ENCODE measurements at regions not wholly inside any gene's neighbourhood (a gene's known extent, or its start where the extent isn't known, plus 50 kb on each side); places are given as distances from the start of the nearest gene placed in this dataset.

- Histone ChIP-seq H3K27ac (ENCODE audit: low read depth, low read length) (no peak overlapping the region), H3K9ac (ENCODE audit: low read length in 5 of 5) (no peak overlapping the region), H3K36me3 (ENCODE audit: control insufficient read depth in 5 of 5, insufficient read depth in 5 of 5, low read length in 5 of 5) (no peaks in the 10 kb centered on the region), H3K27me3 (ENCODE audit: control insufficient read depth in 5 of 5, insufficient read depth in 4 of 5, low read length in 5 of 5) (no peaks in the 10 kb centered on the region), H3K4me3 (ENCODE audit: low read depth in 1 of 5, low read length in 5 of 5) (no peak overlapping the region), H3K9me3 (ENCODE audit: control insufficient read depth in 5 of 5, low read length in 5 of 5) (no peaks in the 10 kb centered on the region), H3K4me1 (ENCODE audit: control insufficient read depth in 5 of 5, insufficient read depth in 5 of 5, low read length in 5 of 5) (no peaks in the 10 kb centered on the region)
Observed at GRCh38 chr12:76232013-76232412, 116.2 kb downstream of the BBS10 start.

GRCh38 chr12:76226956-76227355 is 121.3 kb downstream of the BBS10 start:
- H3K4me1 ChIP-seq (ENCODE audit: control insufficient read depth in 5 of 5, insufficient read depth in 5 of 5, low read length in 5 of 5): no peaks in the 10 kb centered on the region
- H3K4me3 ChIP-seq (ENCODE audit: low read depth in 1 of 5, low read length in 5 of 5): no peak overlapping the region
- H3K9me3 ChIP-seq (ENCODE audit: control insufficient read depth in 5 of 5, low read length in 5 of 5): no peaks in the 10 kb centered on the region
- H3K27me3 ChIP-seq (ENCODE audit: control insufficient read depth in 5 of 5, insufficient read depth in 4 of 5, low read length in 5 of 5): no peaks in the 10 kb centered on the region
- no peak overlapping the region for H3K9ac ChIP-seq (ENCODE audit: low read length in 5 of 5)
- H3K36me3 ChIP-seq (ENCODE audit: control insufficient read depth in 5 of 5, insufficient read depth in 5 of 5, low read length in 5 of 5): no peaks in the 10 kb centered on the region
- no peak overlapping the region for H3K27ac ChIP-seq (ENCODE audit: low read depth, low read length)

GRCh38 chr12:76226397-76226796 is 121.8 kb downstream of the BBS10 start:
- no peaks in the 10 kb centered on the region for H3K4me1 ChIP-seq (ENCODE audit: control insufficient read depth in 5 of 5, insufficient read depth in 5 of 5, low read length in 5 of 5)
- no peaks in the 10 kb centered on the region for H3K27me3 ChIP-seq (ENCODE audit: control insufficient read depth in 5 of 5, insufficient read depth in 4 of 5, low read length in 5 of 5)
- no peak overlapping the region for H3K9ac ChIP-seq (ENCODE audit: low read length in 5 of 5)
- no peak overlapping the region for H3K4me3 ChIP-seq (ENCODE audit: low read depth in 1 of 5, low read length in 5 of 5)
- no peaks in the 10 kb centered on the region for H3K9me3 ChIP-seq (ENCODE audit: control insufficient read depth in 5 of 5, low read length in 5 of 5)
- no peak overlapping the region for H3K27ac ChIP-seq (ENCODE audit: low read depth, low read length)
- H3K36me3 ChIP-seq (ENCODE audit: control insufficient read depth in 5 of 5, insufficient read depth in 5 of 5, low read length in 5 of 5): no peaks in the 10 kb centered on the region

GRCh38 chr12:76223869-76224268 is 124.3 kb downstream of the BBS10 start:
- H3K4me1 ChIP-seq (ENCODE audit: control insufficient read depth in 5 of 5, insufficient read depth in 5 of 5, low read length in 5 of 5): no peaks in the 10 kb centered on the region
- H3K27me3 ChIP-seq (ENCODE audit: control insufficient read depth in 5 of 5, insufficient read depth in 4 of 5, low read length in 5 of 5): no peaks in the 10 kb centered on the region
- no peak overlapping the region for H3K4me3 ChIP-seq (ENCODE audit: low read depth in 1 of 5, low read length in 5 of 5)
- no peaks in the 10 kb centered on the region for H3K9me3 ChIP-seq (ENCODE audit: control insufficient read depth in 5 of 5, low read length in 5 of 5)
- H3K27ac ChIP-seq (ENCODE audit: low read depth, low read length): no peak overlapping the region
- no peaks in the 10 kb centered on the region for H3K36me3 ChIP-seq (ENCODE audit: control insufficient read depth in 5 of 5, insufficient read depth in 5 of 5, low read length in 5 of 5)
- no peak overlapping the region for H3K9ac ChIP-seq (ENCODE audit: low read length in 5 of 5)

- Histone ChIP-seq H3K9me3 (ENCODE audit: control insufficient read depth in 5 of 5, low read length in 5 of 5) (no peaks in the 10 kb centered on the region), H3K36me3 (ENCODE audit: control insufficient read depth in 5 of 5, insufficient read depth in 5 of 5, low read length in 5 of 5) (no peaks in the 10 kb centered on the region), H3K27me3 (ENCODE audit: control insufficient read depth in 5 of 5, insufficient read depth in 4 of 5, low read length in 5 of 5) (no peaks in the 10 kb centered on the region), H3K9ac (ENCODE audit: low read length in 5 of 5) (no peak overlapping the region), H3K27ac (ENCODE audit: low read depth, low read length) (no peak overlapping the region), H3K4me3 (ENCODE audit: low read depth in 1 of 5, low read length in 5 of 5) (no peak overlapping the region), H3K4me1 (ENCODE audit: control insufficient read depth in 5 of 5, insufficient read depth in 5 of 5, low read length in 5 of 5) (no peaks in the 10 kb centered on the region)
Observed at GRCh38 chr12:76220980-76221379, 127.2 kb downstream of the BBS10 start.

- H3K36me3 ChIP-seq (ENCODE audit: control insufficient read depth in 5 of 5, insufficient read depth in 5 of 5, low read length in 5 of 5): no peaks in the 10 kb centered on the region
- no peaks in the 10 kb centered on the region for H3K4me1 ChIP-seq (ENCODE audit: control insufficient read depth in 5 of 5, insufficient read depth in 5 of 5, low read length in 5 of 5)
- no peaks in the 10 kb centered on the region for H3K9me3 ChIP-seq (ENCODE audit: control insufficient read depth in 5 of 5, low read length in 5 of 5)
- no peak overlapping the region for H3K4me3 ChIP-seq (ENCODE audit: low read depth in 1 of 5, low read length in 5 of 5)
- no peak overlapping the region for H3K27ac ChIP-seq (ENCODE audit: low read depth, low read length)
- no peaks in the 10 kb centered on the region for H3K27me3 ChIP-seq (ENCODE audit: control insufficient read depth in 5 of 5, insufficient read depth in 4 of 5, low read length in 5 of 5)
- H3K9ac ChIP-seq (ENCODE audit: low read length in 5 of 5): no peak overlapping the region
Observed at GRCh38 chr12:76219806-76220205, 128.4 kb downstream of the BBS10 start.

GRCh38 chr12:76216585-76217472 is 131.4 kb downstream of the BBS10 start:
- no peaks in the 10 kb centered on the region for H3K36me3 ChIP-seq (ENCODE audit: control insufficient read depth in 5 of 5, insufficient read depth in 5 of 5, low read length in 5 of 5)
- H3K27me3 ChIP-seq (ENCODE audit: control insufficient read depth in 5 of 5, insufficient read depth in 4 of 5, low read length in 5 of 5): no peaks in the 10 kb centered on the region
- H3K9ac ChIP-seq (ENCODE audit: low read length in 5 of 5): no peak overlapping the region
- H3K4me1 ChIP-seq (ENCODE audit: control insufficient read depth in 5 of 5, insufficient read depth in 5 of 5, low read length in 5 of 5): no peaks in the 10 kb centered on the region
- H3K9me3 ChIP-seq (ENCODE audit: control insufficient read depth in 5 of 5, low read length in 5 of 5): no peaks in the 10 kb centered on the region
- no peak overlapping the region for H3K4me3 ChIP-seq (ENCODE audit: low read depth in 1 of 5, low read length in 5 of 5)
- no peak overlapping the region for H3K27ac ChIP-seq (ENCODE audit: low read depth, low read length)

- Histone ChIP-seq H3K36me3 (ENCODE audit: control insufficient read depth in 5 of 5, insufficient read depth in 5 of 5, low read length in 5 of 5) (no peaks in the 10 kb centered on the region), H3K27me3 (ENCODE audit: control insufficient read depth in 5 of 5, insufficient read depth in 4 of 5, low read length in 5 of 5) (peaks cover 0 to 3% (median 0%) of the 10 kb centered on the region in 5 donors), H3K4me3 (ENCODE audit: low read depth in 1 of 5, low read length in 5 of 5) (no peak overlapping the region), H3K27ac (ENCODE audit: low read depth, low read length) (no peak overlapping the region), H3K9ac (ENCODE audit: low read length in 5 of 5) (no peak overlapping the region), H3K9me3 (ENCODE audit: control insufficient read depth in 5 of 5, low read length in 5 of 5) (peaks cover 0 to 5% (median 0%) of the 10 kb centered on the region in 5 donors), H3K4me1 (ENCODE audit: control insufficient read depth in 5 of 5, insufficient read depth in 5 of 5, low read length in 5 of 5) (no peaks in the 10 kb centered on the region)
Observed at GRCh38 chr12:76208129-76208528, 123.6 kb upstream of the NAP1L1 start.

GRCh38 chr12:76206677-76207072 is 122.2 kb upstream of the NAP1L1 start:
- Histone ChIP-seq H3K27me3 (ENCODE audit: control insufficient read depth in 5 of 5, insufficient read depth in 4 of 5, low read length in 5 of 5) (peaks cover 0 to 3% (median 0%) of the 10 kb centered on the region in 5 donors), H3K27ac (ENCODE audit: low read depth, low read length) (no peak overlapping the region)

GRCh38 chr12:76206039-76206676 is 121.7 kb upstream of the NAP1L1 start:
- Histone ChIP-seq H3K4me1 (ENCODE audit: control insufficient read depth in 5 of 5, insufficient read depth in 5 of 5, low read length in 5 of 5) (peaks cover 0 to 3% (median 0%) of the 10 kb centered on the region in 5 donors), H3K36me3 (ENCODE audit: control insufficient read depth in 5 of 5, insufficient read depth in 5 of 5, low read length in 5 of 5) (no peaks in the 10 kb centered on the region), H3K27me3 (ENCODE audit: control insufficient read depth in 5 of 5, insufficient read depth in 4 of 5, low read length in 5 of 5) (peaks cover 0 to 3% (median 0%) of the 10 kb centered on the region in 5 donors), H3K9me3 (ENCODE audit: control insufficient read depth in 5 of 5, low read length in 5 of 5) (peaks cover 0 to 11% (median 2%) of the 10 kb centered on the region in 5 donors), H3K27ac (ENCODE audit: low read depth, low read length) (no peak overlapping the region), H3K4me3 (ENCODE audit: low read depth in 1 of 5, low read length in 5 of 5) (no peak overlapping the region), H3K9ac (ENCODE audit: low read length in 5 of 5) (no peak overlapping the region)

More at GRCh38 chr12:76206677-76207072, 122.2 kb upstream of the NAP1L1 start:
- no peaks in the 10 kb centered on the region for H3K4me1 ChIP-seq (ENCODE audit: control insufficient read depth in 5 of 5, insufficient read depth in 5 of 5, low read length in 5 of 5)
- H3K9me3 ChIP-seq (ENCODE audit: control insufficient read depth in 5 of 5, low read length in 5 of 5): peaks cover 0 to 9% (median 2%) of the 10 kb centered on the region in 5 donors
- no peak overlapping the region for H3K9ac ChIP-seq (ENCODE audit: low read length in 5 of 5)
- H3K36me3 ChIP-seq (ENCODE audit: control insufficient read depth in 5 of 5, insufficient read depth in 5 of 5, low read length in 5 of 5): no peaks in the 10 kb centered on the region
- H3K4me3 ChIP-seq (ENCODE audit: low read depth in 1 of 5, low read length in 5 of 5): no peak overlapping the region
